ENCODE measurements at regions not wholly inside any gene's neighbourhood (a gene's known extent, or its start where the extent isn't known, plus 50 kb on each side); places are given as distances from the start of the nearest gene placed in this dataset.

- no peaks in the 10 kb centered on the region for H3K4me1 ChIP-seq (ENCODE audit: control insufficient read depth, insufficient read depth, low read length)
Observed at GRCh38 chr4:189162888-189163287, 777.8 kb upstream of the FRG1 start.

GRCh38 chr4:189176002-189176401 is 764.7 kb upstream of the FRG1 start:
- DNase-seq, result no peak
- peaks cover 1% of the 10 kb centered on the region for H3K27me3 Mint-ChIP-seq (ENCODE audit: insufficient read depth)
- H3K27ac Mint-ChIP-seq, result no peak overlapping the region
- H3K36me3 ChIP-seq (ENCODE audit: control insufficient read depth, insufficient read depth, low read length), result no peaks in the 10 kb centered on the region
- no peaks in the 10 kb centered on the region for H3K27me3 ChIP-seq (ENCODE audit: control insufficient read depth, insufficient read depth, low read length, poor library complexity, severe bottlenecking)
- no peaks in the 10 kb centered on the region for H3K9me3 ChIP-seq (ENCODE audit: control insufficient read depth, low read length)
- no peaks in the 10 kb centered on the region for H3K4me1 ChIP-seq (ENCODE audit: control insufficient read depth, insufficient read depth, low read length)
- H3K9me3 Mint-ChIP-seq, result no peaks in the 10 kb centered on the region
- H3K4me3 ChIP-seq (ENCODE audit: low read length), result no peak overlapping the region
- H3K4me3 Mint-ChIP-seq, result no peak overlapping the region
- no peaks in the 10 kb centered on the region for H3K36me3 Mint-ChIP-seq (ENCODE audit: low read depth)
- TF ChIP-seq CTCF (conservative IDR thresholded peaks at IDR 0.05), result no peak
- WGBS, 2 experiments (ENCODE audit: insufficient coverage in 1 of 2, insufficient read length in 1 of 2), result 93 to 95% methylated on average over 4 to 5 of the region's 5 CpGs
- H3K27ac ChIP-seq (ENCODE audit: low read depth, low read length), result no peak overlapping the region
- H3K4me1 Mint-ChIP-seq, result no peaks in the 10 kb centered on the region
- H3K9ac ChIP-seq (ENCODE audit: extremely low read depth, low read length, poor library complexity, severe bottlenecking), result no peak overlapping the region

More at GRCh38 chr4:189162888-189163287, 777.8 kb upstream of the FRG1 start:
- Histone ChIP-seq H3K27ac (ENCODE audit: low read depth, low read length) (no peak overlapping the region), H3K4me3 (ENCODE audit: low read length) (no peak overlapping the region), H3K36me3 (ENCODE audit: control insufficient read depth, insufficient read depth, low read length) (no peaks in the 10 kb centered on the region), H3K27me3 (ENCODE audit: control insufficient read depth, insufficient read depth, low read length, poor library complexity, severe bottlenecking) (no peaks in the 10 kb centered on the region), H3K9ac (ENCODE audit: extremely low read depth, low read length, poor library complexity, severe bottlenecking) (no peak overlapping the region), H3K9me3 (ENCODE audit: control insufficient read depth, low read length) (no peaks in the 10 kb centered on the region)
- Mint-ChIP-seq H3K9me3 (no peaks in the 10 kb centered on the region), H3K27ac (peak overlapping the region; percentile 83), H3K27me3 (ENCODE audit: insufficient read depth) (no peaks in the 10 kb centered on the region), H3K36me3 (ENCODE audit: low read depth) (no peaks in the 10 kb centered on the region), H3K4me3 (no peak overlapping the region), H3K4me1 (peaks cover 18% of the 10 kb centered on the region)
- no peak for DNase-seq
- no peak for TF ChIP-seq CTCF (conservative IDR thresholded peaks at IDR 0.05)

GRCh38 chr4:189177130-189177529 is 763.5 kb upstream of the FRG1 start:
- DNase-seq, result no peak
- Histone ChIP-seq H3K27me3 (ENCODE audit: control insufficient read depth, insufficient read depth, low read length, poor library complexity, severe bottlenecking) (no peaks in the 10 kb centered on the region), H3K36me3 (ENCODE audit: control insufficient read depth, insufficient read depth, low read length) (no peaks in the 10 kb centered on the region), H3K4me1 (ENCODE audit: control insufficient read depth, insufficient read depth, low read length) (no peaks in the 10 kb centered on the region), H3K9me3 (ENCODE audit: control insufficient read depth, low read length) (no peaks in the 10 kb centered on the region), H3K9ac (ENCODE audit: extremely low read depth, low read length, poor library complexity, severe bottlenecking) (no peak overlapping the region), H3K27ac (ENCODE audit: low read depth, low read length) (no peak overlapping the region), H3K4me3 (ENCODE audit: low read length) (no peak overlapping the region)
- Mint-ChIP-seq H3K36me3 (ENCODE audit: low read depth) (no peaks in the 10 kb centered on the region), H3K27ac (no peak overlapping the region), H3K4me3 (no peak overlapping the region), H3K9me3 (no peaks in the 10 kb centered on the region), H3K4me1 (no peaks in the 10 kb centered on the region), H3K27me3 (ENCODE audit: insufficient read depth) (no peaks in the 10 kb centered on the region)
- 73 to 93% methylated on average over 4 to 5 of the region's 5 CpGs for WGBS, 2 experiments (ENCODE audit: insufficient coverage in 1 of 2, insufficient read length in 1 of 2)
- no peak for TF ChIP-seq CTCF (conservative IDR thresholded peaks at IDR 0.05)

All from endodermal cell (in vitro differentiated cells).